ENCODE measurements at regions not wholly inside any gene's neighbourhood (a gene's known extent, or its start where the extent isn't known, plus 50 kb on each side); places are given as distances from the start of the nearest gene placed in this dataset.

DNA sequence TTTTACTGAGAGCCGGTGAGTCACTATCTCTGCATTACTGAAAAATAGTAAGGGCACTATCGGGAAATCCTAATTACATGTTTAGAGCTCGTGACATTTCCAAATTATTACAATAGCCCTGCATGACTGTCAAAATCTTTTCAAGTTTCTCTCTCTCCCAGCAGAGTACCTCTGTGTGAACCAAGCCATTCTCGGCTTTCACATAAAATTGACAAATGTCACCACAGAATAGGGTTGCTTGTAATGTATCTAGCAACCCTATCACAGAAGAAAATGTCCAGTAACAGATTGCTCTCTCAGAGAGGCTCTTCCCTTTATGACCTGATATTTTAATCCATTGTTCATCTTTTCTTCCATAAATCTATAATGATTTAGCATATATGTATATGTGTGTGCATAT, 144.8 kb upstream of the GNPDA2 start:
- TF ChIP-seq, protein P1, sequence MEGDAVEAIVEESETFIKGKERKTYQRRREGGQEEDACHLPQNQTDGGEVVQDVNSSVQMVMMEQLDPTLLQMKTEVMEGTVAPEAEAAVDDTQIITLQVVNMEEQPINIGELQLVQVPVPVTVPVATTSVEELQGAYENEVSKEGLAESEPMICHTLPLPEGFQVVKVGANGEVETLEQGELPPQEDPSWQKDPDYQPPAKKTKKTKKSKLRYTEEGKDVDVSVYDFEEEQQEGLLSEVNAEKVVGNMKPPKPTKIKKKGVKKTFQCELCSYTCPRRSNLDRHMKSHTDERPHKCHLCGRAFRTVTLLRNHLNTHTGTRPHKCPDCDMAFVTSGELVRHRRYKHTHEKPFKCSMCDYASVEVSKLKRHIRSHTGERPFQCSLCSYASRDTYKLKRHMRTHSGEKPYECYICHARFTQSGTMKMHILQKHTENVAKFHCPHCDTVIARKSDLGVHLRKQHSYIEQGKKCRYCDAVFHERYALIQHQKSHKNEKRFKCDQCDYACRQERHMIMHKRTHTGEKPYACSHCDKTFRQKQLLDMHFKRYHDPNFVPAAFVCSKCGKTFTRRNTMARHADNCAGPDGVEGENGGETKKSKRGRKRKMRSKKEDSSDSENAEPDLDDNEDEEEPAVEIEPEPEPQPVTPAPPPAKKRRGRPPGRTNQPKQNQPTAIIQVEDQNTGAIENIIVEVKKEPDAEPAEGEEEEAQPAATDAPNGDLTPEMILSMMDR (IDR thresholded peaks at IDR 0.05): no peak
- TF ChIP-seq POLR2AphosphoS5 (IDR thresholded peaks at IDR 0.05): no peak
- no peak for TF ChIP-seq POLR2A (IDR thresholded peaks at IDR 0.05)
